ENCODE measurements at regions not wholly inside any gene's neighbourhood (a gene's known extent, or its start where the extent isn't known, plus 50 kb on each side); places are given as distances from the start of the nearest gene placed in this dataset.
"Not testable (repeated sequence)": the region's sequence is repeated elsewhere in the genome, so short reads cannot be mapped to it uniquely, and the experiment has no call there.

- H3K36me3 ChIP-seq (ENCODE audit: control insufficient read depth, insufficient read depth, low read length); H3K9me3 ChIP-seq (ENCODE audit: control insufficient read depth, low read length); H3K27ac ChIP-seq (ENCODE audit: low read depth, low read length, severe bottlenecking); H3K4me3 ChIP-seq (ENCODE audit: extremely low read depth, insufficient read depth, low read length, poor library complexity, severe bottlenecking); H3K4me1 ChIP-seq (ENCODE audit: control insufficient read depth, insufficient read depth, low read length, poor library complexity, severe bottlenecking): not testable (repeated sequence)
- WGBS, 2 experiments (ENCODE audit: insufficient coverage in 2 of 2), result 40% methylated on average over 1 of the region's 5 CpGs; no CpG with 5 or more reads in 1 of the 2 experiments
Measured at GRCh38 chr16:33643698-33644381, 184.4 kb downstream of the TP53TG3F start.

GRCh38 chr16:33646386-33646785 lies 187.0 kb downstream of the TP53TG3F start:
- H3K27ac ChIP-seq (ENCODE audit: low read depth, low read length, severe bottlenecking); H3K4me1 ChIP-seq (ENCODE audit: control insufficient read depth, insufficient read depth, low read length, poor library complexity, severe bottlenecking); H3K9me3 ChIP-seq (ENCODE audit: control insufficient read depth, low read length); H3K36me3 ChIP-seq (ENCODE audit: control insufficient read depth, insufficient read depth, low read length); H3K4me3 ChIP-seq (ENCODE audit: extremely low read depth, insufficient read depth, low read length, poor library complexity, severe bottlenecking): not testable (repeated sequence)
- WGBS, 2 experiments (ENCODE audit: insufficient coverage in 2 of 2), result no CpG with 5 or more reads among the region's 2 CpGs

DNA sequence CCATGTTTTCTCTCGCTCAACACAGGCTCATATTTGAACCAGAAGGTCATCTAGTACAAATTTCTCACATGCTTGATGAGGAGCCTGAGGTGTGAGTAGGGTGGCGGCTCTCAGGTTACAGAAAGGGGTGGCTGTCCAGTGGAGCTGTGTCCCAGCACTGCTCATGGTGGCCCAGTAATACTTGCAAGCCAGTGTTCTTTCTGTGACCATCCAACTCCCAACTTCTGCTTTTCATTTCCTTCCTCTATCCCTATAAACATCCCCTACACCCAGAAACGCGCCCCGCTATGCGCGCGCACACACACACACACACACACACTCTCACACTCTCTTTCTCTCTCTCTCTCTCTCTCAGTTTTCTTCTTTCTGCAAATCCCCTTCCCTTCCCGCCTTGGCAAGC lies 196.3 kb downstream of the TP53TG3F start:
- not testable (repeated sequence) for H3K4me1 ChIP-seq (ENCODE audit: control insufficient read depth, insufficient read depth, low read length, poor library complexity, severe bottlenecking)
- WGBS, 2 experiments (ENCODE audit: insufficient coverage in 2 of 2), result no CpG with 5 or more reads among the region's 9 CpGs

GRCh38 chr16:33656394-33656793 lies 197.0 kb downstream of the TP53TG3F start:
- H3K4me3 ChIP-seq (ENCODE audit: extremely low read depth, insufficient read depth, low read length, poor library complexity, severe bottlenecking); H3K36me3 ChIP-seq (ENCODE audit: control insufficient read depth, insufficient read depth, low read length); H3K4me1 ChIP-seq (ENCODE audit: control insufficient read depth, insufficient read depth, low read length, poor library complexity, severe bottlenecking); H3K27ac ChIP-seq (ENCODE audit: low read depth, low read length, severe bottlenecking); H3K9me3 ChIP-seq (ENCODE audit: control insufficient read depth, low read length): not testable (repeated sequence)
- WGBS, 2 experiments (ENCODE audit: insufficient coverage in 2 of 2), result no CpG with 5 or more reads among the region's 10 CpGs

More for the DNA sequence above, 196.3 kb downstream of the TP53TG3F start:
- not testable (repeated sequence) for H3K4me3 ChIP-seq (ENCODE audit: extremely low read depth, insufficient read depth, low read length, poor library complexity, severe bottlenecking); H3K36me3 ChIP-seq (ENCODE audit: control insufficient read depth, insufficient read depth, low read length); H3K27ac ChIP-seq (ENCODE audit: low read depth, low read length, severe bottlenecking); H3K9me3 ChIP-seq (ENCODE audit: control insufficient read depth, low read length)

GRCh38 chr16:33657717-33658116 lies 198.3 kb downstream of the TP53TG3F start:
- H3K36me3 ChIP-seq (ENCODE audit: control insufficient read depth, insufficient read depth, low read length); H3K4me1 ChIP-seq (ENCODE audit: control insufficient read depth, insufficient read depth, low read length, poor library complexity, severe bottlenecking); H3K27ac ChIP-seq (ENCODE audit: low read depth, low read length, severe bottlenecking); H3K4me3 ChIP-seq (ENCODE audit: extremely low read depth, insufficient read depth, low read length, poor library complexity, severe bottlenecking); H3K9me3 ChIP-seq (ENCODE audit: control insufficient read depth, low read length): not testable (repeated sequence)
- no CpG with 5 or more reads among the region's 3 CpGs for WGBS, 2 experiments (ENCODE audit: insufficient coverage in 2 of 2)

- not testable (repeated sequence) for H3K27ac ChIP-seq (ENCODE audit: low read depth, low read length, severe bottlenecking); H3K4me3 ChIP-seq (ENCODE audit: extremely low read depth, insufficient read depth, low read length, poor library complexity, severe bottlenecking); H3K36me3 ChIP-seq (ENCODE audit: control insufficient read depth, insufficient read depth, low read length); H3K9me3 ChIP-seq (ENCODE audit: control insufficient read depth, low read length); H3K4me1 ChIP-seq (ENCODE audit: control insufficient read depth, insufficient read depth, low read length, poor library complexity, severe bottlenecking)
- 91 to 94% methylated on average over 11 to 13 of the region's 31 CpGs for WGBS, 2 experiments (ENCODE audit: insufficient coverage in 2 of 2)
Measured at GRCh38 chr16:33680791-33681190, 221.4 kb downstream of the TP53TG3F start.

DNA sequence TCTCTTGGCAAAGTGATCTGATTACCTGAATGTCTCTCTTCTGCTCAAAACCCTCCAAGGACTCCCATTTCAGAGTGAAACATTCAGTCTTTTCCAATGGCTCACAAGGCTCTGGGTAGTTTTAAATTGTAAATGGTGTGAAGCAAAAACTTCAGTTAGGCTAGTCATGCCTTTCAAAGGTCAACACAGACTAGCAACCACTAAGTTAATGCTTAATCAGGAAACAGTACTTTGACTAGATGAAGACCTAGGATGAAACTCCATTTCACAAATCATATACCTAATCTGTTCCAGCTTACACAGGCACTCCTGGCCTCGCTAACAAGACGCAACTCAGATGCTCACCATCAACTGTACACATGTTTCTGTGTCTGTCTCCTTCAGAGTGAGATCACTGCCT lies 240.9 kb downstream of the TP53TG3F start:
- WGBS, 2 experiments (ENCODE audit: insufficient coverage in 2 of 2), result 32 to 65% methylated on average over 2 of the region's 2 CpGs
- not testable (repeated sequence) for H3K4me3 ChIP-seq (ENCODE audit: extremely low read depth, insufficient read depth, low read length, poor library complexity, severe bottlenecking); H3K9me3 ChIP-seq (ENCODE audit: control insufficient read depth, low read length); H3K4me1 ChIP-seq (ENCODE audit: control insufficient read depth, insufficient read depth, low read length, poor library complexity, severe bottlenecking); H3K27ac ChIP-seq (ENCODE audit: low read depth, low read length, severe bottlenecking); H3K36me3 ChIP-seq (ENCODE audit: control insufficient read depth, insufficient read depth, low read length)

DNA sequence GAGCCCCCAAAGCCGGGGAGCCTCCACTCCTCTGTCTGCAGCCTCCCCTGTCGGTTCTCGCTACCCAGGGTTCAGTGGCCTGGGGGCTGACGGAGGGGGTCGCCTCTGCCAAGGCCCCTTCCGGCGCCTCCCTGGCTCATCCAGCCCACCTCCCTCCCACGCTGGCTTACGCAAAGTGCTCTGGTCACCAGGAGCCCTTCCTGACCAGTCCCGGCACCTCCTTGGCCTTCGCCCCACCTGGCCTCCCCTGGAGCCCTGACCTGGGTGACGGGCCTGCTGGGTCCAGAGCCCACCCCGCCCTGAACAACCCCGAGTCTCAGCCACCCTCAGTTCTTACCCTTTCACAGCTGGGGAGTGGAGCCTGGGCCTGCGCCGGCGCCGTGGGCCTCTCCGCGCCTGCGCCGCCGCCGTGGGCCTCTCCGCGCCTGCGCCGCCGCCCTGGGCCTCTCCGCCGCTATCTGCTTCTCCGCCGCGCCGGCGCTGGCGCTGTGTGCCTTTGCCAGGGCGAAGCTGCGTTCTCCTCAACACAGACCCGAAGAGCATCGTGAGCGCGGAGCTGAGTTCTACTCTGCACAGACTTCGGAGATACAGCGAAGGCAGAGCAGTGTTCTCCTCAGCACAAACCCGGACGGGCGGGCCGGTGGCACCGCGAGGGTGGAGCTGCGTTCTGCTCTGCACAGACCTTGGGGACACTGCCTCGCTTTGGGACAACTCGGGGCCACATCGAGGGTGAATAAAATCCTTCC lies 247.6 kb downstream of the TP53TG3F start:
- WGBS, 2 experiments (ENCODE audit: insufficient coverage in 2 of 2), result 78 to 83% methylated on average over 30 to 35 of the region's 55 CpGs
- not testable (repeated sequence) for H3K4me1 ChIP-seq (ENCODE audit: control insufficient read depth, insufficient read depth, low read length, poor library complexity, severe bottlenecking); H3K9me3 ChIP-seq (ENCODE audit: control insufficient read depth, low read length); H3K27ac ChIP-seq (ENCODE audit: low read depth, low read length, severe bottlenecking); H3K36me3 ChIP-seq (ENCODE audit: control insufficient read depth, insufficient read depth, low read length)
- peak overlapping the region; percentile 16 for H3K4me3 ChIP-seq (ENCODE audit: extremely low read depth, insufficient read depth, low read length, poor library complexity, severe bottlenecking)

GRCh38 chr16:33707591-33707934 lies 248.2 kb downstream of the TP53TG3F start:
- not testable (repeated sequence) for H3K9me3 ChIP-seq (ENCODE audit: control insufficient read depth, low read length); H3K27ac ChIP-seq (ENCODE audit: low read depth, low read length, severe bottlenecking); H3K4me1 ChIP-seq (ENCODE audit: control insufficient read depth, insufficient read depth, low read length, poor library complexity, severe bottlenecking); H3K36me3 ChIP-seq (ENCODE audit: control insufficient read depth, insufficient read depth, low read length)
- 84 to 93% methylated on average over 3 to 10 of the region's 14 CpGs for WGBS, 2 experiments (ENCODE audit: insufficient coverage in 2 of 2)
- peak overlapping the region; percentile 16 for H3K4me3 ChIP-seq (ENCODE audit: extremely low read depth, insufficient read depth, low read length, poor library complexity, severe bottlenecking)

GRCh38 chr16:33709856-33710695 lies 250.7 kb downstream of the TP53TG3F start:
- not testable (repeated sequence) for H3K27ac ChIP-seq (ENCODE audit: low read depth, low read length, severe bottlenecking); H3K36me3 ChIP-seq (ENCODE audit: control insufficient read depth, insufficient read depth, low read length); H3K4me3 ChIP-seq (ENCODE audit: extremely low read depth, insufficient read depth, low read length, poor library complexity, severe bottlenecking); H3K4me1 ChIP-seq (ENCODE audit: control insufficient read depth, insufficient read depth, low read length, poor library complexity, severe bottlenecking); H3K9me3 ChIP-seq (ENCODE audit: control insufficient read depth, low read length)
- WGBS, 2 experiments (ENCODE audit: insufficient coverage in 2 of 2), result 71 to 83% methylated on average over 2 to 11 of the region's 16 CpGs

DNA sequence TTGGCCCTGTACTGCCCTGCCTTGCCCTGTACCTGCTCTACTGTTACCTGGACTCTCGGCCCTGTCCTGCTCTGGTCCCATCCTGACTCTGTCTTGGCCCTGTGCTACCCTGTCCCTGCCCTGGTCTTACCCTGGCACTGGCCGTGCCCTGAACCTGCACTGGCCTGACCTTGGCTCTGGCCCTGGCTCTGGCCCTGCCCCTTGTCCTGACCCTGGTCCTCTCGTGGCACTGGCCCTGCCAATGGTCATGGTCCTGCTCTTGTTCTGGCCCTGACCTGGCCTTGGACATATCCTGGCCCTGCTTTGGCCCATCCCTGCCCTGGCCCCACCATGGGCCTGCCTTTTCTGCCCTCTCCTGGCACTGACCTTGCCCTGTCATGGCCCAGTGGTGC lies 251.3 kb downstream of the TP53TG3F start:
- not testable (repeated sequence) for H3K9me3 ChIP-seq (ENCODE audit: control insufficient read depth, low read length); H3K4me1 ChIP-seq (ENCODE audit: control insufficient read depth, insufficient read depth, low read length, poor library complexity, severe bottlenecking); H3K4me3 ChIP-seq (ENCODE audit: extremely low read depth, insufficient read depth, low read length, poor library complexity, severe bottlenecking); H3K27ac ChIP-seq (ENCODE audit: low read depth, low read length, severe bottlenecking); H3K36me3 ChIP-seq (ENCODE audit: control insufficient read depth, insufficient read depth, low read length)
- 74 to 96% methylated on average over 3 of the region's 3 CpGs for WGBS, 2 experiments (ENCODE audit: insufficient coverage in 2 of 2)

All from mesodermal cell (in vitro differentiated cells).